ENCODE measurements at regions not wholly inside any gene's neighbourhood (a gene's known extent, or its start where the extent isn't known, plus 50 kb on each side); places are given as distances from the start of the nearest gene placed in this dataset.

- BruUV-seq (replicated peaks), result no TSS peak
- dilution Hi-C loops (cut with HindIII; ENCODE audit: low sequenced_read_pairs, unreplicated experiment), result no loop called here
- Histone ChIP-seq H4K5ac (ENCODE audit: low read depth, low read length) (no peak overlapping the region), H2BK5ac (ENCODE audit: low read depth, low read length, poor library complexity, severe bottlenecking) (no peak overlapping the region), H2BK120ac (ENCODE audit: low read depth, low read length) (no peak overlapping the region), H2AFZ (replicated peaks; ENCODE audit: low read length, poor library complexity) (no peak overlapping the region), H2AK5ac (ENCODE audit: low read depth, low read length) (no peak overlapping the region), H4K20me1 (ENCODE audit: insufficient read depth, low read length) (no peaks in the 10 kb centered on the region), H3K56ac (ENCODE audit: extremely low read depth, insufficient read depth, low read length) (no peak overlapping the region), H3K79me1 (ENCODE audit: low read depth in 1 of 2, low read length in 2 of 2) (no peaks in the 10 kb centered on the region), H3K9me1 (ENCODE audit: insufficient read depth, low read length) (no peaks in the 10 kb centered on the region), H3K18ac (ENCODE audit: low read depth, low read length) (no peak overlapping the region), H3K27me3 (ENCODE audit: control insufficient read depth, insufficient read depth, low read length) (no peaks in the 10 kb centered on the region; the same call in 1 of the 2 replicates), H4K8ac (ENCODE audit: low read depth in 2 of 2, low read length in 2 of 2) (no peak overlapping the region), H3K4me2 (ENCODE audit: low read depth, low read length) (no peak overlapping the region), H3K9me3 (ENCODE audit: control insufficient read depth, insufficient read depth, low read length) (no peaks in the 10 kb centered on the region), H3K4me3 (ENCODE audit: insufficient read depth, low read depth, low read length) (no peak overlapping the region), H3K23ac (ENCODE audit: low read depth, low read length) (no peak overlapping the region), H2AK9ac (replicated peaks; ENCODE audit: low read depth, low read length, poor library complexity) (no peak overlapping the region), H4K91ac (ENCODE audit: insufficient read depth, low read depth, low read length) (no peak overlapping the region), H2BK15ac (ENCODE audit: low read depth, low read length) (no peak overlapping the region), H3K9ac (ENCODE audit: low read depth, low read length) (no peak overlapping the region), H3K4me1 (ENCODE audit: control insufficient read depth, insufficient read depth, low read length) (no peaks in the 10 kb centered on the region), H3K14ac (replicated peaks; ENCODE audit: low read depth, low read length) (no peak overlapping the region), H2BK20ac (ENCODE audit: low read depth, low read length) (no peak overlapping the region), H3K36me3 (ENCODE audit: control insufficient read depth, insufficient read depth, low read length) (no peaks in the 10 kb centered on the region), H3K27ac (ENCODE audit: insufficient read depth, low read length) (no peak overlapping the region), H3K4ac (ENCODE audit: low read depth, low read length) (no peak overlapping the region)
- ChIA-PET CTCF (no interaction called here), POLR2A (ENCODE audit: unreplicated experiment) (no interaction called here)
- intact Hi-C loops (cut with micrococcal nuclease), result no loop called here
- ATAC-seq (ENCODE audit: low read depth), result no peak
- TF ChIP-seq RCOR1 (IDR thresholded peaks at IDR 0.05; ENCODE audit: insufficient replicate concordance, low read length), result no peak
- no peak for TF ChIP-seq CHD1 (IDR thresholded peaks at IDR 0.05; ENCODE audit: low read depth, low read length)
- no peak for TF ChIP-seq SMC3 (IDR thresholded peaks at IDR 0.05; ENCODE audit: low read depth, low read length)
- TF ChIP-seq NFE2L2 (IDR thresholded peaks at IDR 0.05; ENCODE audit: low read depth, low read length), result no peak
- TF ChIP-seq FOS (IDR thresholded peaks at IDR 0.05; ENCODE audit: low read depth, low read length), result no peak
- no peak for TF ChIP-seq RAD21 (IDR thresholded peaks at IDR 0.05; ENCODE audit: low read length)
- TF ChIP-seq USF2 (IDR thresholded peaks at IDR 0.05; ENCODE audit: low read depth, low read length), result no peak
- no peak for TF ChIP-seq RFX5 (IDR thresholded peaks at IDR 0.05; ENCODE audit: low read depth, low read length)
- no peak for TF ChIP-seq MAFK (IDR thresholded peaks at IDR 0.05; ENCODE audit: low read depth, low read length)
- no peak for TF ChIP-seq BHLHE40 (IDR thresholded peaks at IDR 0.05; ENCODE audit: low read depth, low read length)
- TF ChIP-seq CEBPB (IDR thresholded peaks at IDR 0.05; ENCODE audit: low read depth, low read length), result no peak
- TF ChIP-seq ELK1 (IDR thresholded peaks at IDR 0.05; ENCODE audit: borderline replicate concordance, low read depth, low read length), result no peak
- no peak for TF ChIP-seq MXI1 (IDR thresholded peaks at IDR 0.05; ENCODE audit: borderline replicate concordance, low read depth, low read length)
- TF ChIP-seq MAZ (IDR thresholded peaks at IDR 0.05; ENCODE audit: borderline replicate concordance, low read depth, low read length), result no peak
- TF ChIP-seq POLR2A (IDR thresholded peaks at IDR 0.05; ENCODE audit: low read depth, low read length), result no peak
- no peak for TF ChIP-seq CTCF (conservative IDR thresholded peaks at IDR 0.05; ENCODE audit: low read depth, low read length)
- DNase-seq, result no peak
- no CpG with 5 or more reads among the region's 1 CpG for WGBS, 2 experiments (ENCODE audit: extremely low coverage in 2 of 2, insufficient read length in 1 of 2)
- in situ Hi-C loops (cut with MboI; ENCODE audit: low sequenced_read_pairs), result no loop called here
These were observed 72.8 kb upstream of the PLCL2 start for GRCh38 chr3:16811950-16812349.

All from IMR-90 (cell line).